Gastrocnemius medialis (tissue), 4 donors: ENCODE measurements at regions not wholly inside any gene's neighbourhood (a gene's known extent, or its start where the extent isn't known, plus 50 kb on each side); places are given as distances from the start of the nearest gene placed in this dataset.
"Not testable (repeated sequence)": the region's sequence is repeated elsewhere in the genome, so short reads cannot be mapped to it uniquely, and the experiment has no call there.

Experiments used
- ATAC-seq, 2 donors: fragments of 150-250 bp; one replicate each; pipeline ENCODE4 v1.9.1; 2016
- DNase-seq, 2 donors: peaks; one replicate each; pipeline ENCODE4 v3.0.0-alpha.2; 2019
- H3K27ac ChIP-seq, 4 donors: fragments of 200-600 bp; sonication (generic); 1 replicate in 1 of 4; 2 replicates in 3 of 4; pipeline ENCODE4 v1.5.1; 2016 to 2018; ENCODE audit warnings: mild to moderate bottlenecking in 2 of 4, moderate library complexity in 1 of 4
- H3K27me3 ChIP-seq, 3 donors: fragments of 200-600 bp; sonication (generic) in 2 of 3; 1 replicate in 1 of 3; 2 replicates in 2 of 3; pipeline versions ENCODE4 v1.5.1 to v1.6.0; 2016 to 2019; ENCODE audit warnings: mild to moderate bottlenecking in 1 of 3, moderate library complexity in 1 of 3
- H3K36me3 ChIP-seq, 2 donors: fragments of 200-600 bp; sonication (generic) in 1 of 2; one replicate each; pipeline ENCODE4 v1.5.1; 2017 to 2018
- H3K4me1 ChIP-seq, 2 donors: fragments of 200-600 bp; sonication (generic) in 1 of 2; one replicate each; pipeline ENCODE4 v1.5.1; 2016 to 2017; ENCODE audit warnings: mild to moderate bottlenecking in 2 of 2
- H3K4me3 ChIP-seq, 4 donors: fragments of 200-600 bp; sonication (generic) in 3 of 4; 1 replicate in 1 of 4; 2 replicates in 3 of 4; pipeline ENCODE4 v1.5.1; 2016 to 2019; ENCODE audit warnings: mild to moderate bottlenecking in 2 of 4
- H3K9me3 ChIP-seq, 3 donors: fragments of 200-600 bp; sonication (generic) in 2 of 3; 1 replicate in 1 of 3; 2 replicates in 2 of 3; pipeline ENCODE4 v1.5.1; 2016 to 2019
- POLR2A ChIP-seq, 2 donors: fragments of 450-650 bp; IDR thresholded peaks; one replicate each; pipeline ENCODE4 v1.6.1; 2017; ENCODE audit warnings: antibody characterized with exemption in 2 of 2, mild to moderate bottlenecking in 2 of 2, moderate library complexity in 2 of 2
- in situ Hi-C, 4 donors: fragments of 200-750 bp; cut with MboI; loops; one replicate each; pipeline versions ENCODE4 v1.15.0 to v1.8.0; 2017; ENCODE audit warnings: low sequenced_read_pairs in 4 of 4
- intact Hi-C: fragments of 100-400 bp; cut with DNase I; formaldehyde crosslinking; loops from one replicate; pipeline ENCODE4 v1.15.1; 2023; ENCODE audit warnings: low total_unique reads
- TF ChIP-seq, protein P1 (sequence below), 5 experiments: fragments of 450-650 bp in 3 of 5; fragments of 200-600 bp in 2 of 5; sonication (generic) in 2 of 5; IDR thresholded peaks in 4 of 5; conservative IDR thresholded peaks in 1 of 5; 1 replicate in 4 of 5; 2 replicates in 1 of 5; pipeline ENCODE4 v1.5.1; 2016 to 2019; ENCODE audit warnings: antibody characterized with exemption in 5 of 5, mild to moderate bottlenecking in 3 of 5, moderate library complexity in 3 of 5

DNA sequence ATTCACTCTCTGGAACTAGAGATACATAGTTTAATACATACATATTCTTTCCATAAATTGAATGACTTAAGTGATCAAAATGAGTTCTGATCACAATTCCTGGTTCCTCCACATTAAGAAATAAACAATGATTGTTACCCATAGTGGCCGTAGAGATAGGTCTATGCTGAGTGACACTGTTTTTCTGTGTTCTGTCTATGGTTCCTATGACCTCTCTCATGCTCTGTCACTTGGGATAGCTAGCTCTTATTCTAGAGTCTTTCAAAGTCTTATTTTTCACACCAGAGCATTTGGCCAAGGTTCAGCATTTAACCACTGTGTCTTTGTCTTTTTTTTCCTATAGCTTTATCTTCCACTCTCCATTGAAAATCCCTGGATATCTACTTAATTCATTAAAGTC lies 132.4 kb downstream of the GOLGA6L6 start:
- ATAC-seq (no peak), DNase-seq (no peak)
- intact Hi-C loops (no loop called here), in situ Hi-C loops (no loop called here)
- H3K27ac ChIP-seq = no peak overlapping the region
- no peaks in the 10 kb centered on the region for H3K36me3 ChIP-seq
- no peaks in the 10 kb centered on the region for H3K9me3 ChIP-seq
- no peak overlapping the region for H3K4me3 ChIP-seq
- H3K27me3 ChIP-seq = no peaks in the 10 kb centered on the region
- no peak for TF ChIP-seq POLR2A (IDR thresholded peaks at IDR 0.05)
- TF ChIP-seq, protein P1, sequence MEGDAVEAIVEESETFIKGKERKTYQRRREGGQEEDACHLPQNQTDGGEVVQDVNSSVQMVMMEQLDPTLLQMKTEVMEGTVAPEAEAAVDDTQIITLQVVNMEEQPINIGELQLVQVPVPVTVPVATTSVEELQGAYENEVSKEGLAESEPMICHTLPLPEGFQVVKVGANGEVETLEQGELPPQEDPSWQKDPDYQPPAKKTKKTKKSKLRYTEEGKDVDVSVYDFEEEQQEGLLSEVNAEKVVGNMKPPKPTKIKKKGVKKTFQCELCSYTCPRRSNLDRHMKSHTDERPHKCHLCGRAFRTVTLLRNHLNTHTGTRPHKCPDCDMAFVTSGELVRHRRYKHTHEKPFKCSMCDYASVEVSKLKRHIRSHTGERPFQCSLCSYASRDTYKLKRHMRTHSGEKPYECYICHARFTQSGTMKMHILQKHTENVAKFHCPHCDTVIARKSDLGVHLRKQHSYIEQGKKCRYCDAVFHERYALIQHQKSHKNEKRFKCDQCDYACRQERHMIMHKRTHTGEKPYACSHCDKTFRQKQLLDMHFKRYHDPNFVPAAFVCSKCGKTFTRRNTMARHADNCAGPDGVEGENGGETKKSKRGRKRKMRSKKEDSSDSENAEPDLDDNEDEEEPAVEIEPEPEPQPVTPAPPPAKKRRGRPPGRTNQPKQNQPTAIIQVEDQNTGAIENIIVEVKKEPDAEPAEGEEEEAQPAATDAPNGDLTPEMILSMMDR (IDR thresholded peaks at IDR 0.05 in 4 of 5, conservative IDR thresholded peaks at IDR 0.05 in 1 of 5) = no peak
- H3K4me1 ChIP-seq = no peaks in the 10 kb centered on the region

DNA sequence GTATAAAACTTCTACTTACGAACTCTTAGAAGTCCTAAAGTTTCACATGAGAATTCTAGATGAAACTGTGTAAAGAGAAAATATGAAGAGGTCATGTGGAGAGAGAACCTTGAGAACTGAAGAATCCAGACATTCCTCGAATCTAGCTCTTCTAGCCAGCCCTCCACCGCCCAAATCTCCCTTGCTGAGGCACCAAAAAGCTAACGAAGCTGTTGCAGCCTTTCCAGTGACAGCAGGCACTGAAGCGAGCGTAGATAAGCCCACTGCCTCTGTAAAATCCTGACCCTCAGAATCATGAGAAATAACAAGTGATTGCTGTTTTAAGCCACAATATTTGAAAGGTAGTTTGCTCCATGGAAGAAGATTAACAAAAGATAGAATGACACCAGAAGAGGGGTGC lies 134.0 kb downstream of the GOLGA6L6 start:
- in situ Hi-C loops (no loop called here), intact Hi-C loops (no loop called here)
- Histone ChIP-seq H3K27me3 (no peaks in the 10 kb centered on the region), H3K36me3 (no peaks in the 10 kb centered on the region), H3K27ac (no peak overlapping the region), H3K4me1 (no peaks in the 10 kb centered on the region), H3K4me3 (no peak overlapping the region), H3K9me3 (no peaks in the 10 kb centered on the region)
- TF ChIP-seq, protein P1 (IDR thresholded peaks at IDR 0.05 in 4 of 5, conservative IDR thresholded peaks at IDR 0.05 in 1 of 5) = no peak
- TF ChIP-seq POLR2A (IDR thresholded peaks at IDR 0.05) = no peak
- no peak for DNase-seq
- no peak for ATAC-seq

DNA sequence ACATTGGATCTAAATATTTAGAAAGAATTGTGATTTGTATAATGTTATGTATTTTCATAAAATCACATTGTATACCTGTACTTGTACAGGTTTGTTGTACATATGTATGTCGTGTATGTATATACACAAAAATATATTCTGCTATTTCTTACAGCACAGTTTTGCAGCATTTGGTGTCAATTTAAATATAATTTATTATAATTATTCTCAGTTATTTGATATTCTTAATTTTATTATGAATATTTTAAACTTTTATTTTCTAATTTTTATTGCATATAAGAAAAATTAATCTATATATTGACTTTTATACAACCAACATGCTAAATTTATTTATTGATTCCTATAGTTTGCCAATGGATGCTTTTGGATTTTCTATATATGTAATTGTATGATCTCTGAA lies 137.0 kb downstream of the GOLGA6L6 start:
- H3K4me3 ChIP-seq, H3K27me3 ChIP-seq, intact Hi-C loops, ATAC-seq, H3K36me3 ChIP-seq, H3K27ac ChIP-seq, H3K9me3 ChIP-seq, DNase-seq, in situ Hi-C loops, H3K4me1 ChIP-seq: not testable (repeated sequence)

DNA sequence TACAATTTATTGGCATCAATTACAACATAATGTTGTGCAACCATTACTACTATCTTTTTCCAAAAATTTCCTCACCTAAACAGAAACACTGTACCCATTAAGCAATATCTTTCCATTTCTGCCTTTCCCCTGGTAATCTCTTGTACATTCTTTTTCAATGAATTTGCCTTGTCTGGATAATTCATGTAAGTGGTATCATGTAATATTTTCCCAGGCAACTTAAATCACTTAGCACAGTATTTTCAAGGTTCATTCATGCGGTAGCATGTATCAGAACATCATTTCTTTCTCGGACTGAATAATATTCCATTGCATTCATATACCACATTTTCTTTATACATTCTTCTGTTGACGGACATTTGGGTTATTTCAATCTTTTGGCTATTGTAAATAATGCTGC lies 139.0 kb downstream of the GOLGA6L6 start:
- DNase-seq, in situ Hi-C loops, H3K36me3 ChIP-seq, H3K27me3 ChIP-seq, H3K4me3 ChIP-seq, intact Hi-C loops, H3K4me1 ChIP-seq, ATAC-seq, H3K9me3 ChIP-seq, H3K27ac ChIP-seq: not testable (repeated sequence)

DNA sequence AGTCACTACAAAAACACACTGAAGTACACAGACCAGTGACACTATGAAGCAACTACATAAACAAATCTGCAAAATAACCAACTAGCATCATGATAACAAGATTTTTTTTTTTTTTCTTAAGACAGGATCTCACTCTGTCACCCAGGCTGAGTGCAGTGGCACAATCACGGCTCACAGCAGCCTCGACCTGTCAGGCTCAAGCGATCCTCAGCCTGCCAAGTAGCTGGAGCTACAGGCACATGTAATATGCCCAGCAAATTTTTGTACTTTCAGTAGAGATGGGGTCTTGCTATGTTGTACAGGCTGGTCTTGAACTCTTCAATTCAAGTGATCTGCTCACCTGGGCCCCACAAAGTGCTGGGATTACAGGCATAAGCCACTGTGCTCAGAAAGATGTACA lies 140.5 kb downstream of the GOLGA6L6 start:
- H3K27me3 ChIP-seq, H3K9me3 ChIP-seq, intact Hi-C loops, H3K4me3 ChIP-seq, in situ Hi-C loops, H3K36me3 ChIP-seq, DNase-seq, ATAC-seq, H3K4me1 ChIP-seq, H3K27ac ChIP-seq: not testable (repeated sequence)

DNA sequence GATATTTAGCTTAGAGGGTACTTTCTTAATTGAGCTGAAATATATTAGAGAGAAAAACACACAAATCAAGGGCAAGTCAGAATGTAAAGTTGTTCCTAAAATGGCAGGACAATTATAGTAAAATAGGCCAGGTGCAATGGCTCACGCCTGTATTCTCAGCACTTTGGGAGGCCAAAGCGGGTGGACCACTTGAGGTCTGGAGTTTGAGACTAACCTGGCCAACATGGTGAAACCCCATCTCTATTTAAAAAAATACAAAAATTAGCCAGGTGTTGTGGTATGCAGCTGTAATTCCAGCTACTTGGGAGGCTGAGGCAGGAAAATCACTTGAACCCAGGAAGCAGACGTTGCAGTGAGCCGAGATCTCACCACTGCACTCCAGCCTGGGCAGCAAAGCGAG lies 142.9 kb downstream of the GOLGA6L6 start:
- not testable (repeated sequence) for H3K4me1 ChIP-seq, DNase-seq, H3K36me3 ChIP-seq

GRCh38 chr15:20388161-20388560 lies 153.4 kb downstream of the GOLGA6L6 start:
- H3K36me3 ChIP-seq, H3K9me3 ChIP-seq, H3K4me1 ChIP-seq, in situ Hi-C loops, DNase-seq, H3K27me3 ChIP-seq, intact Hi-C loops, H3K27ac ChIP-seq, H3K4me3 ChIP-seq, ATAC-seq: not testable (repeated sequence)

More for the DNA sequence above, 142.9 kb downstream of the GOLGA6L6 start:
- ATAC-seq, H3K4me3 ChIP-seq, in situ Hi-C loops, H3K9me3 ChIP-seq, H3K27ac ChIP-seq, intact Hi-C loops, H3K27me3 ChIP-seq: not testable (repeated sequence)
